Activated naive CD4-positive, alpha-beta T cell treated with anti-CD3 and anti-CD28 coated beads for 36 hours (primary cell): ENCODE measurements at regions not wholly inside any gene's neighbourhood (a gene's known extent, or its start where the extent isn't known, plus 50 kb on each side); places are given as distances from the start of the nearest gene placed in this dataset.

Source experiments
- CTCF ChIA-PET: fragments of 350-600 bp; sonication (Branson Sonifier 250); formaldehyde crosslinking; loops from one replicate; lab custom pipeline; 2021; ENCODE audit warnings: antibody characterized with exemption; lab: Charles Lee
- DNase-seq: peaks from one replicate; pipeline ENCODE4 v3.0.0-alpha.2; 2020
- H3K27ac Mint-ChIP-seq: one replicate; pipeline ENCODE4 v1.8.0; 2021; ENCODE audit warnings: mild to moderate bottlenecking, mixed read lengths
- H3K27me3 Mint-ChIP-seq: one replicate; pipeline ENCODE4 v1.8.0; 2021; ENCODE audit warnings: low read depth, mixed read lengths
- H3K36me3 Mint-ChIP-seq: one replicate; pipeline ENCODE4 v1.8.0; 2021; ENCODE audit warnings: low read depth, mixed read lengths
- H3K4me1 Mint-ChIP-seq: one replicate; pipeline ENCODE4 v1.8.0; 2021; ENCODE audit warnings: low read depth, mixed read lengths
- H3K4me3 Mint-ChIP-seq: one replicate; pipeline ENCODE4 v1.8.0; 2021; ENCODE audit warnings: mild to moderate bottlenecking, moderate library complexity, mixed read lengths
- H3K9me3 Mint-ChIP-seq: one replicate; pipeline ENCODE4 v1.8.0; 2021; ENCODE audit warnings: mixed read lengths
- intact Hi-C: fragments of 100-400 bp; cut with micrococcal nuclease; formaldehyde crosslinking; loops from one replicate; pipeline ENCODE4 v1.15.1; 2023

GRCh38 chr5:3875144-3875543 lies 279.5 kb downstream of the IRX1 start:
- no peak for DNase-seq
- no peak overlapping the region for H3K27ac Mint-ChIP-seq
- peaks cover 5% of the 10 kb centered on the region for H3K9me3 Mint-ChIP-seq
- H3K36me3 Mint-ChIP-seq = no peaks in the 10 kb centered on the region
- intact Hi-C loops = no loop called here
- CTCF ChIA-PET = no interaction called here
- no peaks in the 10 kb centered on the region for H3K4me1 Mint-ChIP-seq
- H3K4me3 Mint-ChIP-seq = no peak overlapping the region
- no peaks in the 10 kb centered on the region for H3K27me3 Mint-ChIP-seq

GRCh38 chr5:3878267-3878666 lies 282.6 kb downstream of the IRX1 start:
- Mint-ChIP-seq H3K9me3 (peaks cover 5% of the 10 kb centered on the region), H3K4me1 (no peaks in the 10 kb centered on the region), H3K27me3 (no peaks in the 10 kb centered on the region), H3K36me3 (no peaks in the 10 kb centered on the region), H3K4me3 (no peak overlapping the region), H3K27ac (no peak overlapping the region)
- CTCF ChIA-PET = no interaction called here
- no peak for DNase-seq
- intact Hi-C loops = no loop called here

DNA sequence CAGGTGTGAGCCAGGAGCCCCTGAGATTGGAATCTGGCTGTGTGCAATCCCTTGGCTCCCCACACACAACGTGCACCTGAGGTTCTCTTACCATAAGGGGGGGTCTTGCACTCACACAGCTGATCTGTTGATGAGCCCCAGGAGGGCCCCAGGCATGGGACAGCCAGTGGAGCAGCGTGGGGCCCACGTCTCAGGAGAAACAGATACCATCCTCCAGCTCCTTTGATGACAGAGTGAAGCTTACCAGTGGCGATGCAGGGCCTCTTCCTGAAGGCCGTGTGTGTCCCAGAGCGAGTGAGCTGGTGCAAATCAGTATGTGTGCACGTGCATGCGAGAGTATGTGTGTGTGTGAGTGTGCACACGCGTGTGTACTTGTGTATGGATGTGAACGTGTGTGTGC lies 287.4 kb downstream of the IRX1 start:
- Mint-ChIP-seq H3K9me3 (no peaks in the 10 kb centered on the region), H3K4me1 (peaks cover 7% of the 10 kb centered on the region), H3K27me3 (peaks cover 5% of the 10 kb centered on the region), H3K36me3 (no peaks in the 10 kb centered on the region), H3K4me3 (no peak overlapping the region), H3K27ac (no peak overlapping the region)
- intact Hi-C loops = no loop called here
- CTCF ChIA-PET = no interaction called here
- DNase-seq = no peak

DNA sequence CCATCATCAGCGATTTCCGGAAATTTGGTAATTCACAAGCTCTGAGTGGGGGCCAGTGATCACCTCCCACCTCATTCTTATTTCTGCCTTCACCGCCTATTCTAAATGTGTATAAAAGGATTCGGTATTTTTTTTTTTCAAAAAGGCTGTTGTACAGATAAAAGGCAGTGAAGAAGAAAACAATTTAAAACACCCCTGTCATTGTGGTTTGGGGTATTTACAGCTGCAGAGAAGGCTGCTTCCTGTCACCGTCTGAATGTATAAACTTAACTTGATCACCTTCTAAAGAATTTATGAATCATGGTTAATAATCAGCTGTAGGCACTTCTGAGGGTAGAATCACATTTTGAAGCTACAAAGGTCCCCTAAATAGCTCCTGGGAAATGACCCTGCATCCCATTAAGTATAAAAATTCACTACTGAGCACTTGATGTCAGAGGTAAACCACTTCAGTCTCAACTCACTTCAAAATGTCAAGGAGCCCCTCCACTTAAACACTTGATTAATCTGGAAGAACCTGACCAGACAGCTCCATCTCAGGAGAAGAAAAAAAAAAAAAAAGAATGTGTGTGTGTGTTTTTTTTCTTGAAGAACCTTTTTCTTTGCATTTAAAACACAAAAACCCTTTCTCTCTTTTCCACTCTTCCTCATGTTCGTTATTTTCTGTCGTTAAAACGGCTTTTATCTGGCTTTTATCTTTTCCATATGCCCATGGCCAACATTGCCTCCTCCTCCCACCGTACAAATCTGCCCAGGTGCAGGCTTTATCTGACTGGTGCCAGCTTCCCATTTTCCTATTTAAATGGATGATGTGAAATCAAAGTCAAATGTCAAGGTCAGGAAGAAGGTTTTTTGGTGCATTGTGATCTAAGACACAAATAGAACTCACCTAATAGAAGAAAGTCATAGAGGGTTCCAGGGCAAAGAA lies 291.2 kb downstream of the IRX1 start:
- no peak for DNase-seq
- intact Hi-C loops = no loop called here

GRCh38 chr5:3888310-3888709 lies 292.7 kb downstream of the IRX1 start:
- no peak overlapping the region for H3K27ac Mint-ChIP-seq
- CTCF ChIA-PET = no interaction called here
- H3K4me3 Mint-ChIP-seq = no peak overlapping the region
- H3K4me1 Mint-ChIP-seq = peaks cover 7% of the 10 kb centered on the region
- no peaks in the 10 kb centered on the region for H3K36me3 Mint-ChIP-seq
- intact Hi-C loops = no loop called here
- H3K9me3 Mint-ChIP-seq = peaks cover 2% of the 10 kb centered on the region
- H3K27me3 Mint-ChIP-seq = peaks cover 9% of the 10 kb centered on the region
- DNase-seq = no peak

More for the DNA sequence above, 291.2 kb downstream of the IRX1 start:
- Mint-ChIP-seq H3K9me3 (no peaks in the 10 kb centered on the region), H3K4me1 (peaks cover 7% of the 10 kb centered on the region), H3K36me3 (no peaks in the 10 kb centered on the region), H3K27me3 (peaks cover 9% of the 10 kb centered on the region), H3K4me3 (no peak overlapping the region), H3K27ac (no peak overlapping the region)
- CTCF ChIA-PET = no interaction called here

DNA sequence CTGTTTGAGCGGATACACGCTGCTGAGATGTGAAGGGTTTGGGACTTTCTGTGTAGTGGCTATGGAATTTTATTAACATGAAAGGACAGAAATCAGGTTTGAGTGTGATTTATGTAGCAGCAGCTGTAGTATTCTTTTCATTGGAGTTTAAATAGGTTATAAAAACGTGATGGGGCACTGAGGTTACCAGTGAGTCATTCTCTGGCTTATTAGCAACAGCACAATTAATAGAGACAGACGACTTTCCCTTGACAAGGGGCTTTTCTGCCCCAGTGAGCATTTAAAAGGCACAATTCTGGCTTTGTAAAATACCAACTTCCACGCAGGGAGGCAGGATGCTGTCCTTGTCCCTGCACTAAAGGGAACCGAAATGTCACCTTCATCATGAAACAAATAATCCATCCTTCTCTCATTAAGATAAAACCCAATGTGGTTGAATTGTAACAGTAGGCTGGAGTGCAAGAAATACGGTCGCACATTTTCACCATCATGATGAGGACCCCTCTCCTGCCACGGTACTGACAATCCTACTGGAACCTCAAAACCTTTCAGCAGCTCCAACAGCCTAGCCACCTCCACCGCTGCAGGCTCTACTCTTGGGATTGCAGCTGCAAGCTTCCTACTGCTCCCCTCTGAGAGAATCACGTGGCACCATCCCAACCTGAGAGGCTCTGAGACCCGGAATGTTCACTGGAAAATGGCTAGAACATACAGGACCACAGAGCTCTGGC lies 293.9 kb downstream of the IRX1 start:
- H3K27ac Mint-ChIP-seq = no peak overlapping the region
- DNase-seq = no peak
- no peak overlapping the region for H3K4me3 Mint-ChIP-seq
- intact Hi-C loops = no loop called here
- H3K36me3 Mint-ChIP-seq = no peaks in the 10 kb centered on the region
- CTCF ChIA-PET = interaction anchor here (0.5 kb wide), 1 partner anchor 1017 kb away, joined by 3 read pairs; no protein-coding TSS in a partner anchor
- peaks cover 7% of the 10 kb centered on the region for H3K4me1 Mint-ChIP-seq
- H3K27me3 Mint-ChIP-seq = peaks cover 9% of the 10 kb centered on the region
- H3K9me3 Mint-ChIP-seq = peaks cover 2% of the 10 kb centered on the region

DNA sequence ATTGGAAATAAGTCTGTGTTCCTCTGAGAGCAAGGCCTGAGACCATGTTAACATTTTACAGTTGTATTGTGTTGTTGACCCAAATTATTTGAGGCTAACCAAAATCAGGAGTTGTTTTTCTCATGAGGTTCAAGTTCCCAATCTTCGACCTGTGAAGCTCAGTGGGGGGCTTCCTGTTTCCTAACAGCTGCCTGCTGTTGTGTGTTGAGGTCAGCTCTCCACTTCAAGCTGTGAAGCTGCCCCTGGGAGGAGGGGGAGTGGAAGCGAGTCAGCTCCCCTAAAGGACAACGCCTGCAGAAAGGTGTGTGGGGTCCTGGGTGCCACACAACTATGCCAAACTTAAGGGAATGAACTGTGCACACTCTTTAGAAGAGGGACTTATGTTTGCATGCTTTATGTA lies 295.5 kb downstream of the IRX1 start:
- intact Hi-C loops = no loop called here
- Mint-ChIP-seq H3K4me3 (no peak overlapping the region), H3K36me3 (no peaks in the 10 kb centered on the region), H3K27ac (no peak overlapping the region), H3K27me3 (peaks cover 8% of the 10 kb centered on the region), H3K9me3 (peaks cover 2% of the 10 kb centered on the region), H3K4me1 (peaks cover 6% of the 10 kb centered on the region)
- DNase-seq = no peak
- CTCF ChIA-PET = no interaction called here

DNA sequence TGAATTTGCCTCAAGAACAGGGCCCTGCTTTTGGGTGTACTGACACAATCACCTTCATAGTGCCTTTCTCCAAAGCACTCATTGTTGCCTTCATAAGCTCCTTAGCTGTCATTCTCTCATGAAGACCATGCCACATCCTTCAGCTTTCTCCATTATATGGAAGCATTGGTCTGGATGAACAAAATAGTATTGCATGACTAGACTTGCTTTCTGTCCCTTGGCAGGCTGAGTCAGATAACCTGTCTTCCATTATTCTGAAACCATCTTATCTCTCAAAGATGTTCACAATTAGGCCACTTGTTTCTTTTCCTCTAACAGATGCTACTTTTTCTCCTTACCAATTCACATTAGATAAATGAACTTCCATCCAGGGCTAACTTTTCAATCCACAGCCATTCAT lies 297.9 kb downstream of the IRX1 start:
- DNase-seq = no peak
- H3K27ac Mint-ChIP-seq = no peak overlapping the region
- CTCF ChIA-PET = no interaction called here
- peaks cover 5% of the 10 kb centered on the region for H3K27me3 Mint-ChIP-seq
- H3K36me3 Mint-ChIP-seq = no peaks in the 10 kb centered on the region
- intact Hi-C loops = no loop called here
- no peaks in the 10 kb centered on the region for H3K4me1 Mint-ChIP-seq
- peaks cover 2% of the 10 kb centered on the region for H3K9me3 Mint-ChIP-seq
- no peak overlapping the region for H3K4me3 Mint-ChIP-seq

DNA sequence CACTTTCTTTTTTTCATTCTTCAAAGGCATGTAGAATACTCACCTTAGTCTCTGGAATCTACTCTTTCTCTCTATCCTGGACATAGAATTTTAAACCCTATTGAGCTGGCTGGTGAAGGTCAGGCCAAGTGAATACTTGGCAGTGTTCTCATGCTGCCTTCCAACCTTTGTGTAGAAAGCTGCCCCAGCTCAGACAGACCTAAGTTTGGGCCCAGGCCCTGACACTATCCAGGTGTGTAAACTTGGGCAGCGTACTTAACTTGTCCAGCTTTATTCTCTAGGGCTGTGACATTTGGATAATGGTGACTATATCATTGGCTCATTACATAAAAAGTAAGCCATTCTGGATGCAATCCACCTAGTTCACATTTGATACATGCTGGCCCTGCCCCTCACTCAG lies 298.3 kb downstream of the IRX1 start:
- peaks cover 5% of the 10 kb centered on the region for H3K27me3 Mint-ChIP-seq
- no peak for DNase-seq
- no peaks in the 10 kb centered on the region for H3K4me1 Mint-ChIP-seq
- CTCF ChIA-PET = no interaction called here
- intact Hi-C loops = no loop called here
- H3K36me3 Mint-ChIP-seq = no peaks in the 10 kb centered on the region
- no peak overlapping the region for H3K27ac Mint-ChIP-seq
- peaks cover 2% of the 10 kb centered on the region for H3K9me3 Mint-ChIP-seq
- H3K4me3 Mint-ChIP-seq = no peak overlapping the region

DNA sequence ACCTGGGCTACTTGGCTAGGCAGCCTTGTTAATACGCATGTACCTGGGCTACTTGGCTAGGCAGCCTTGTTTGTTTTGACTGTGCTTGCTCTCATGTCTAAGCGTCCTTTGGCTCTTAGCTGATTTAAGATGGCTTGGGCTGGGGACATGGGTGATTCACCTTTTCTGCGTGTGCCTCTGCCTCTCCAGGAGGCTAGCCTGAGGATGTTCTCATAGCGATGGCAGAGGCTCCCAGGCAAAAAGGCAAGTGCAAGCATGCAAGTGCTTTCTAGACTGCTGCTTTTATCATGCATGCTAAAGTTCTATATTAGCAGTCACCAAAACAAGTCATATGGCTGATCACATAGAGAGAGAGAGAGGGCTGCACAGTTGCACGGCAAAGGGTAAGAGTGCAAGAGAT lies 300.5 kb downstream of the IRX1 start:
- CTCF ChIA-PET = no interaction called here
- H3K36me3 Mint-ChIP-seq = no peaks in the 10 kb centered on the region
- DNase-seq = no peak
- H3K27me3 Mint-ChIP-seq = peaks cover 2% of the 10 kb centered on the region
- no peaks in the 10 kb centered on the region for H3K4me1 Mint-ChIP-seq
- H3K9me3 Mint-ChIP-seq = peaks cover 2% of the 10 kb centered on the region
- no peak overlapping the region for H3K4me3 Mint-ChIP-seq
- H3K27ac Mint-ChIP-seq = no peak overlapping the region
- intact Hi-C loops = no loop called here

DNA sequence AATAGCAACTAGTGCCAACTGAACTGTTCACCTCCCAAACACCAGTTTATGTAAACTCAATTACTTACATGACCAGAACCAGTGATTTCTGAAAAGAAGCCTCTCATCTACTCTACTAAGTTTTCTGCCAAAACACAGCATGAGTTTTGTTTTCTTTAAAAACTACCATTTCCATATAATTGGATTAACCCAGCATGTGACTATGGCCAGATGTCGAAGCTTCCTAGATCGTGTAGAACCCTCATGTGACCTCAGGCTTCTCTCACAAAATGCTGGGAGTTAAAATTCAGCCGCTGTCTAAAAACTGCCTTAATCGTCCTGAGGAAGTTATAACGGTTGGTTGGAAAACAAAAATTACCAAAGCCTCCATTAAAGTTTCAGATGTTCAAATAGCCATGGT lies 303.5 kb downstream of the IRX1 start:
- H3K4me3 Mint-ChIP-seq = no peak overlapping the region
- H3K4me1 Mint-ChIP-seq = no peaks in the 10 kb centered on the region
- intact Hi-C loops = no loop called here
- no peaks in the 10 kb centered on the region for H3K36me3 Mint-ChIP-seq
- peaks cover 3% of the 10 kb centered on the region for H3K9me3 Mint-ChIP-seq
- H3K27ac Mint-ChIP-seq = no peak overlapping the region
- DNase-seq = no peak
- CTCF ChIA-PET = no interaction called here
- H3K27me3 Mint-ChIP-seq = peaks cover 2% of the 10 kb centered on the region

GRCh38 chr5:3904584-3904983 lies 309.0 kb downstream of the IRX1 start:
- CTCF ChIA-PET = no interaction called here
- no peaks in the 10 kb centered on the region for H3K27me3 Mint-ChIP-seq
- no peak for DNase-seq
- no peak overlapping the region for H3K27ac Mint-ChIP-seq
- no peaks in the 10 kb centered on the region for H3K36me3 Mint-ChIP-seq
- H3K4me1 Mint-ChIP-seq = no peaks in the 10 kb centered on the region
- peaks cover 3% of the 10 kb centered on the region for H3K9me3 Mint-ChIP-seq
- no peak overlapping the region for H3K4me3 Mint-ChIP-seq
- intact Hi-C loops = no loop called here

DNA sequence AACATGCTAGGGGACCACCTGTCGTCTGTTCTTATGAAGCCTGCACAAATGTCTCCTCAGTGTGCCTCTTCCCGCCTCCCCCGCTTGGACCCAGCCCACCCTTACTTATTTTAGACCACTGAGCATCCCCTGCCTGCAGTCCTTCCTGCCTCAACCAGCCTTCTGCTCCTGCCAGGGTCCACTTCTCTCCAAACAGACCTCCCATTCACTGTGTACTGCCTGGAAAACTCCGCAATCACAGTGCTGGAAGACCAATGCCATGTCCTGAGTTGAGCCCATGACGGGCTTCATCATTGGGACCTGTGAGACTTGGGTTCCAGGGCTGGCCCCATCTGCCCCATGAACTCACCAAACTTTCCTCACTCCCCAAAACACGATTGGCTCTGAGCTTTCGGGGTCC lies 309.4 kb downstream of the IRX1 start:
- CTCF ChIA-PET = no interaction called here
- Mint-ChIP-seq H3K9me3 (peaks cover 3% of the 10 kb centered on the region), H3K4me1 (no peaks in the 10 kb centered on the region), H3K36me3 (no peaks in the 10 kb centered on the region), H3K27ac (no peak overlapping the region), H3K27me3 (no peaks in the 10 kb centered on the region), H3K4me3 (no peak overlapping the region)
- intact Hi-C loops = no loop called here
- no peak for DNase-seq
